ENCODE measurements at regions not wholly inside any gene's neighbourhood (a gene's known extent, or its start where the extent isn't known, plus 50 kb on each side); places are given as distances from the start of the nearest gene placed in this dataset.

DNA sequence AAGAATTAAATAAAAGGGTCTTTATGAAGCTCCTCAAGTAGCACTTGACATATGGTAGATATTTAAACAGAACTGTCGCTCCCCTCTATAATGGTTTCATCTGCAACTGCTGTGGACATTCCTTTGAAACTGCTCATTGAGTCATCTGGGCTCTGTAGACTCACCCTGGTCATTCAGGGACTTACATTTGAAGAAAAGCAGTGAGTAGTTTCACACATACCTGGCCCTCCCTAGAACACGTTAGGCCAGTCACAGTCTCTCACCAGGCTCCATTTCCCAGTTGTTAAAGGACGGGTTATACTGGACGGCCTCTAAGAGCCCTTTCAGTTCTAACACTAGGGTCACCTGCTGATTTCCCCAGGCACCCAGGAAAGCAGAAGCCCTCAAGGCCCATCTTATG lies 217.0 kb downstream of the BCL11B start:
- Histone ChIP-seq H2BK5ac (ENCODE audit: low read depth, low read length, poor library complexity) (no peak overlapping the region), H3K79me2 (ENCODE audit: control insufficient read depth, insufficient read depth, low read length, poor library complexity) (no peaks in the 10 kb centered on the region), H3K36me3 (ENCODE audit: control insufficient read depth in 1 of 2, insufficient read depth in 2 of 2, low read length in 2 of 2) (no peaks in the 10 kb centered on the region), H3K79me1 (ENCODE audit: low read length) (no peaks in the 10 kb centered on the region), H3K9ac (ENCODE audit: low read length) (no peak overlapping the region), H3K27ac (ENCODE audit: low read depth, low read length) (no peak overlapping the region), H2BK120ac (ENCODE audit: insufficient read depth, low read length, poor library complexity) (no peak overlapping the region), H3K4me2 (ENCODE audit: low read length) (no peak overlapping the region), H3K4me3 (ENCODE audit: low read depth, low read length) (no peak overlapping the region), H3K23ac (ENCODE audit: low read length) (no peak overlapping the region), H2BK12ac (ENCODE audit: low read length) (no peak overlapping the region), H2AFZ (ENCODE audit: insufficient read depth, low read length, poor library complexity) (no peak overlapping the region), H3K4ac (ENCODE audit: low read depth, low read length) (no peak overlapping the region), H3K4me1 (ENCODE audit: control insufficient read depth in 1 of 2, insufficient read depth in 2 of 2, low read length in 2 of 2) (peaks cover 6 to 7% of the 10 kb centered on the region in 2 experiments), H4K91ac (ENCODE audit: low read depth, low read length) (no peak overlapping the region), H2AK5ac (ENCODE audit: low read length) (no peak overlapping the region), H3K27me3 (ENCODE audit: insufficient read depth, low read length) (no peaks in the 10 kb centered on the region), H3K14ac (ENCODE audit: low read length) (no peak overlapping the region), H3K18ac (ENCODE audit: low read length) (no peak overlapping the region), H4K12ac (ENCODE audit: low read depth, low read length) (no peak overlapping the region), H3K9me3 (ENCODE audit: insufficient read depth, low read depth, low read length) (peaks cover 2% of the 10 kb centered on the region), H4K8ac (ENCODE audit: low read depth, low read length) (no peak overlapping the region)
- no CpG with 5 or more reads among the region's 4 CpGs for WGBS (ENCODE audit: extremely low coverage, insufficient coverage, insufficient read length)
- peak; percentile 72 to 75 for DNase-seq

DNA sequence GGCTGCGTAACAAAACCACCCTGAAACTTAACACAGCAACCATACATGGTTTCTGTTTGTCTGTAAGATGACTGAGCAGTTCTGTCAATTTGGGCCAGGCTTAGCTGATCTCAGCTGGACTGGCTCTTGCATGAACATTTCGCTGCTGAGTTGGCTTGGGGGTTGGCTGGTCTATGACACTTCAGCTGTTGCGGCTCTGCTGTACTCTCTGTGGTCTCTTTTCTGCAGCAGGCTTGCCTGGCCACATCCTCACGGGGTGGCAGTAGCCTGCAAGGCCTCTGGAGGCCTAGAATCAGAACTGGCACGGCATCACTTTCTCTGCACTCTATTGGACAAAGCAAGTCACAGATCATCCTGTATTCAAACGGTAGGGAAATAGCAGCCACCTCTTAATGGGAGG lies 216.2 kb downstream of the BCL11B start:
- H3K27me3 ChIP-seq (ENCODE audit: insufficient read depth, low read length): no peaks in the 10 kb centered on the region
- WGBS (ENCODE audit: extremely low coverage, insufficient coverage, insufficient read length): no CpG with 5 or more reads among the region's 6 CpGs
- H4K91ac ChIP-seq (ENCODE audit: low read depth, low read length): no peak overlapping the region
- peaks cover 6 to 7% of the 10 kb centered on the region in 2 experiments for H3K4me1 ChIP-seq (ENCODE audit: control insufficient read depth in 1 of 2, insufficient read depth in 2 of 2, low read length in 2 of 2)
- no peak overlapping the region for H2BK120ac ChIP-seq (ENCODE audit: insufficient read depth, low read length, poor library complexity)
- no peak overlapping the region for H3K23ac ChIP-seq (ENCODE audit: low read length)
- H3K79me2 ChIP-seq (ENCODE audit: control insufficient read depth, insufficient read depth, low read length, poor library complexity): no peaks in the 10 kb centered on the region
- H3K9me3 ChIP-seq (ENCODE audit: insufficient read depth, low read depth, low read length): peaks cover 2% of the 10 kb centered on the region
- H3K18ac ChIP-seq (ENCODE audit: low read length): no peak overlapping the region
- H3K79me1 ChIP-seq (ENCODE audit: low read length): no peaks in the 10 kb centered on the region
- no peak overlapping the region for H3K27ac ChIP-seq (ENCODE audit: low read depth, low read length)
- no peak overlapping the region for H3K14ac ChIP-seq (ENCODE audit: low read length)
- no peak overlapping the region for H2BK12ac ChIP-seq (ENCODE audit: low read length)
- H3K4me3 ChIP-seq (ENCODE audit: low read depth, low read length): no peak overlapping the region
- no peak overlapping the region for H2AFZ ChIP-seq (ENCODE audit: insufficient read depth, low read length, poor library complexity)
- no peak overlapping the region for H3K4ac ChIP-seq (ENCODE audit: low read depth, low read length)
- DNase-seq: no peak
- no peaks in the 10 kb centered on the region for H3K36me3 ChIP-seq (ENCODE audit: control insufficient read depth in 1 of 2, insufficient read depth in 2 of 2, low read length in 2 of 2)
- no peak overlapping the region for H2BK5ac ChIP-seq (ENCODE audit: low read depth, low read length, poor library complexity)
- no peak overlapping the region for H2AK5ac ChIP-seq (ENCODE audit: low read length)
- H3K4me2 ChIP-seq (ENCODE audit: low read length): no peak overlapping the region
- no peak overlapping the region for H3K9ac ChIP-seq (ENCODE audit: low read length)
- H4K8ac ChIP-seq (ENCODE audit: low read depth, low read length): no peak overlapping the region
- H4K12ac ChIP-seq (ENCODE audit: low read depth, low read length): no peak overlapping the region

DNA sequence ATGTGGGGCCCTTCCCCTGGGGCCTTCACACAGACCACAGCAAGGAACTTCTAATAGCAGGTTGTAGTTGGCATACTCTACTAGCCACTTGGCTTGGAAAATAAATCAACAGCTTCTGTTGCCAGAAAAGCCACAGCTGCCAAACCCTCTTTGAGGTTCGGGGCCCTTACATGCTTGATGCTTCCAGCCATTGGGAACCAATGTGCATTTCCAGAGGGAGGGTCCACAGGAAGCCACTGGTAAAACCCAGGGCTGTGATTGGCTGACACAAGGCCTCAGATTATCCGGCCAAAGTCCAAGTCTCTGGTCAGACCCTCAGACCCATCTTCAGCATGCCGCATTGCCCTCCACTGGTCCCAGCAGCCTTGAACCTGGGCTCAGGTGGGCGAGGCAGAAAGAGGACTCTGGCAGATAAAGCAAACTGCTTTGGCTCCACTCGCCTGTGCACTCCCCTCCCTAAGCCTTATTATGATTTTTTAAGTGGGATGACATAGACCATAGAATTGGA lies 214.4 kb downstream of the BCL11B start:
- no peaks in the 10 kb centered on the region for H3K36me3 ChIP-seq (ENCODE audit: control insufficient read depth in 1 of 2, insufficient read depth in 2 of 2, low read length in 2 of 2)
- H2BK5ac ChIP-seq (ENCODE audit: low read depth, low read length, poor library complexity): no peak overlapping the region
- H3K79me2 ChIP-seq (ENCODE audit: control insufficient read depth, insufficient read depth, low read length, poor library complexity): no peaks in the 10 kb centered on the region
- H3K9me3 ChIP-seq (ENCODE audit: insufficient read depth, low read depth, low read length): peaks cover 2% of the 10 kb centered on the region
- H3K79me1 ChIP-seq (ENCODE audit: low read length): no peaks in the 10 kb centered on the region
- H3K4me1 ChIP-seq (ENCODE audit: control insufficient read depth in 1 of 2, insufficient read depth in 2 of 2, low read length in 2 of 2): peaks cover 6 to 7% of the 10 kb centered on the region in 2 experiments
- no peak overlapping the region for H3K4me3 ChIP-seq (ENCODE audit: low read depth, low read length)
- DNase-seq: no peak
- H3K27me3 ChIP-seq (ENCODE audit: insufficient read depth, low read length): no peaks in the 10 kb centered on the region
- H3K4ac ChIP-seq (ENCODE audit: low read depth, low read length): no peak overlapping the region
- H3K18ac ChIP-seq (ENCODE audit: low read length): no peak overlapping the region
- no peak overlapping the region for H4K8ac ChIP-seq (ENCODE audit: low read depth, low read length)
- no peak overlapping the region for H2BK12ac ChIP-seq (ENCODE audit: low read length)
- WGBS (ENCODE audit: extremely low coverage, insufficient coverage, insufficient read length): no CpG with 5 or more reads among the region's 5 CpGs
- no peak overlapping the region for H4K91ac ChIP-seq (ENCODE audit: low read depth, low read length)
- H3K9ac ChIP-seq (ENCODE audit: low read length): no peak overlapping the region
- H4K12ac ChIP-seq (ENCODE audit: low read depth, low read length): no peak overlapping the region
- no peak overlapping the region for H3K27ac ChIP-seq (ENCODE audit: low read depth, low read length)
- no peak overlapping the region for H3K23ac ChIP-seq (ENCODE audit: low read length)
- no peak overlapping the region for H3K4me2 ChIP-seq (ENCODE audit: low read length)
- no peak overlapping the region for H2AK5ac ChIP-seq (ENCODE audit: low read length)
- no peak overlapping the region for H2AFZ ChIP-seq (ENCODE audit: insufficient read depth, low read length, poor library complexity)
- no peak overlapping the region for H3K14ac ChIP-seq (ENCODE audit: low read length)
- no peak overlapping the region for H2BK120ac ChIP-seq (ENCODE audit: insufficient read depth, low read length, poor library complexity)

DNA sequence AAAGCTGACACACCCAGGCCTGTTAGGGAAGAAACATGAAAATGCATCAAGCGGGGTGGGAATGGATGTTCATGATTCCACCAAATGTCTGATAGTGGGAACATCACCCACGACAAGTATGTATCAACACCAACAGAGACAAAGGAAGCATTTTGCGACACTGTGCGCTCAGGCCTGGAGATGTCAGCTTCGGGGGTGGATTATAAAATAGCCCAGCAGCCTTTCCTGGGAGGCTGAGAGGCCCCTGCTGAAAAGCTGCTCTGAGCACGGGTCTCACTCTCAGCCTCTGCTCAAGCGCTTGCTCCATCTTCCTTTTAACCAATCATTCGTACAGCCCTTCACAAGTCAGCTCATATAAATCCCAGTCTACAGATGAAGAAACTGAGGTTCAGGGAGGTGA lies 213.5 kb downstream of the BCL11B start:
- H3K14ac ChIP-seq (ENCODE audit: low read length): no peak overlapping the region
- H3K4me2 ChIP-seq (ENCODE audit: low read length): no peak overlapping the region
- WGBS (ENCODE audit: extremely low coverage, insufficient coverage, insufficient read length): no CpG with 5 or more reads among the region's 8 CpGs
- H2AFZ ChIP-seq (ENCODE audit: insufficient read depth, low read length, poor library complexity): no peak overlapping the region
- H3K4me1 ChIP-seq (ENCODE audit: control insufficient read depth in 1 of 2, insufficient read depth in 2 of 2, low read length in 2 of 2): peaks cover 6 to 7% of the 10 kb centered on the region in 2 experiments
- no peak overlapping the region for H3K18ac ChIP-seq (ENCODE audit: low read length)
- no peak overlapping the region for H3K23ac ChIP-seq (ENCODE audit: low read length)
- no peak overlapping the region for H2BK12ac ChIP-seq (ENCODE audit: low read length)
- no peaks in the 10 kb centered on the region for H3K36me3 ChIP-seq (ENCODE audit: control insufficient read depth in 1 of 2, insufficient read depth in 2 of 2, low read length in 2 of 2)
- H3K79me2 ChIP-seq (ENCODE audit: control insufficient read depth, insufficient read depth, low read length, poor library complexity): no peaks in the 10 kb centered on the region
- H4K91ac ChIP-seq (ENCODE audit: low read depth, low read length): no peak overlapping the region
- H2AK5ac ChIP-seq (ENCODE audit: low read length): no peak overlapping the region
- H3K27me3 ChIP-seq (ENCODE audit: insufficient read depth, low read length): no peaks in the 10 kb centered on the region
- no peak overlapping the region for H3K4ac ChIP-seq (ENCODE audit: low read depth, low read length)
- no peak overlapping the region for H4K12ac ChIP-seq (ENCODE audit: low read depth, low read length)
- no peak overlapping the region for H3K27ac ChIP-seq (ENCODE audit: low read depth, low read length)
- peaks cover 2% of the 10 kb centered on the region for H3K9me3 ChIP-seq (ENCODE audit: insufficient read depth, low read depth, low read length)
- no peaks in the 10 kb centered on the region for H3K79me1 ChIP-seq (ENCODE audit: low read length)
- H3K9ac ChIP-seq (ENCODE audit: low read length): no peak overlapping the region
- no peak overlapping the region for H3K4me3 ChIP-seq (ENCODE audit: low read depth, low read length)
- H2BK5ac ChIP-seq (ENCODE audit: low read depth, low read length, poor library complexity): no peak overlapping the region
- H4K8ac ChIP-seq (ENCODE audit: low read depth, low read length): no peak overlapping the region
- no peak overlapping the region for H2BK120ac ChIP-seq (ENCODE audit: insufficient read depth, low read length, poor library complexity)
- no peak for DNase-seq
